ENCODE measurements at regions not wholly inside any gene's neighbourhood (a gene's known extent, or its start where the extent isn't known, plus 50 kb on each side); places are given as distances from the start of the nearest gene placed in this dataset.
"Not testable (repeated sequence)": the region's sequence is repeated elsewhere in the genome, so short reads cannot be mapped to it uniquely, and the experiment has no call there.

- DNase-seq, result no peak
Observed at GRCh38 chr6:115873901-115874300, 186.8 kb downstream of the FRK start.

GRCh38 chr6:115870464-115870863 is 190.2 kb downstream of the FRK start:
- no peak for DNase-seq

- no peak for DNase-seq
Observed at GRCh38 chr6:115865914-115866313, 194.8 kb downstream of the FRK start.

- DNase-seq, result no peak
Observed at GRCh38 chr6:115863211-115863610, 197.5 kb downstream of the FRK start.

- not testable (repeated sequence) for DNase-seq
Observed at GRCh38 chr6:115861658-115862057, 199.0 kb downstream of the FRK start.

- DNase-seq, result not testable (repeated sequence)
Observed at GRCh38 chr6:115859577-115859976, 201.1 kb downstream of the FRK start.

- DNase-seq, result no peak
Observed at GRCh38 chr6:115854866-115855665, 205.6 kb downstream of the FRK start.

GRCh38 chr6:115847671-115848070 is 213.0 kb downstream of the FRK start:
- no peak for DNase-seq

- no peak for DNase-seq
Observed at GRCh38 chr6:115843945-115844344, 216.7 kb downstream of the FRK start.

- no peak for DNase-seq
Observed at GRCh38 chr6:115842338-115842737, 218.4 kb downstream of the FRK start.

GRCh38 chr6:115839583-115840181 is 221.0 kb downstream of the FRK start:
- no peak for DNase-seq

- DNase-seq, result no peak
Observed at GRCh38 chr6:115838763-115839401, 221.8 kb downstream of the FRK start.

GRCh38 chr6:115838216-115838615 is 222.5 kb downstream of the FRK start:
- no peak for DNase-seq

- DNase-seq, result not testable (repeated sequence)
Observed at GRCh38 chr6:115836374-115836773, 224.3 kb downstream of the FRK start.

- no peak for DNase-seq
Observed at GRCh38 chr6:115835314-115835713, 225.4 kb downstream of the FRK start.

GRCh38 chr6:115834542-115834941 is 226.1 kb downstream of the FRK start:
- DNase-seq, result not testable (repeated sequence)

- DNase-seq, result no peak
Observed at GRCh38 chr6:115832786-115833185, 227.9 kb downstream of the FRK start.

- DNase-seq, result no peak
Observed at GRCh38 chr6:115832186-115832585, 228.5 kb downstream of the FRK start.

- no peak for DNase-seq
Observed at GRCh38 chr6:115830895-115831294, 229.8 kb downstream of the FRK start.

- no peak for DNase-seq
Observed at GRCh38 chr6:115821798-115822197, 238.9 kb downstream of the FRK start.

GRCh38 chr6:115819506-115819905 is 241.2 kb downstream of the FRK start:
- no peak for DNase-seq

- DNase-seq, result no peak
Observed at GRCh38 chr6:115817161-115817560, 243.5 kb downstream of the FRK start.

GRCh38 chr6:115814907-115815306 is 245.8 kb downstream of the FRK start:
- no peak for DNase-seq

GRCh38 chr6:115811541-115811940 is 249.2 kb downstream of the FRK start:
- DNase-seq, result no peak
